GM18858 (cell line): ENCODE measurements at regions not wholly inside any gene's neighbourhood (a gene's known extent, or its start where the extent isn't known, plus 50 kb on each side); places are given as distances from the start of the nearest gene placed in this dataset.
"Not testable (repeated sequence)": the region's sequence is repeated elsewhere in the genome, so short reads cannot be mapped to it uniquely, and the experiment has no call there.

Source experiments
- ATAC-seq: cut with Tn5 transposase; IDR thresholded peaks from one replicate; pipeline ENCODE4 v1.9.1; 2021; ENCODE audit not compliant: unreplicated experiment

- no peak for ATAC-seq
These were observed 155.5 kb upstream of the GRIN3A start for GRCh38 chr9:101893661-101894646.

- no peak for ATAC-seq
These were observed 143.1 kb upstream of the GRIN3A start for GRCh38 chr9:101881508-101881907.

- ATAC-seq: no peak
These were observed 142.4 kb upstream of the GRIN3A start for GRCh38 chr9:101880846-101881245.

- ATAC-seq: no peak
These were observed 140.3 kb upstream of the GRIN3A start for GRCh38 chr9:101878734-101879133.

- ATAC-seq: no peak
These were observed 139.0 kb upstream of the GRIN3A start for GRCh38 chr9:101877439-101877838.

- no peak for ATAC-seq
These were observed 123.0 kb upstream of the GRIN3A start for GRCh38 chr9:101861472-101861871.

- no peak for ATAC-seq
These were observed 122.5 kb upstream of the GRIN3A start for GRCh38 chr9:101860920-101861319.

- ATAC-seq: no peak
These were observed 121.2 kb upstream of the GRIN3A start for GRCh38 chr9:101859620-101860019.

- ATAC-seq: no peak
These were observed 119.6 kb upstream of the GRIN3A start for GRCh38 chr9:101858026-101858425.

- ATAC-seq: no peak
These were observed 110.8 kb upstream of the GRIN3A start for GRCh38 chr9:101849102-101849707.

- no peak for ATAC-seq
These were observed 110.1 kb upstream of the GRIN3A start for GRCh38 chr9:101848485-101848919.

- ATAC-seq: no peak
These were observed 107.7 kb upstream of the GRIN3A start for GRCh38 chr9:101846161-101846560.

GRCh38 chr9:101840694-101841188, 102.3 kb upstream of the GRIN3A start:
- ATAC-seq: no peak

- ATAC-seq: not testable (repeated sequence)
These were observed 100.5 kb upstream of the GRIN3A start for GRCh38 chr9:101838988-101839387.

- no peak for ATAC-seq
These were observed 97.6 kb upstream of the GRIN3A start for GRCh38 chr9:101836021-101836420.

GRCh38 chr9:101832486-101832885, 94.0 kb upstream of the GRIN3A start:
- ATAC-seq: no peak

- ATAC-seq: not testable (repeated sequence)
These were observed 83.0 kb upstream of the GRIN3A start for GRCh38 chr9:101821450-101821849.

GRCh38 chr9:101820983-101821382, 82.5 kb upstream of the GRIN3A start:
- ATAC-seq: not testable (repeated sequence)

- ATAC-seq: no peak
These were observed 75.6 kb upstream of the GRIN3A start for GRCh38 chr9:101814064-101814463.

GRCh38 chr9:101807879-101808278, 69.4 kb upstream of the GRIN3A start:
- not testable (repeated sequence) for ATAC-seq

- no peak for ATAC-seq
These were observed 57.6 kb upstream of the GRIN3A start for GRCh38 chr9:101796044-101796443.

GRCh38 chr9:101795147-101795546, 56.7 kb upstream of the GRIN3A start:
- no peak for ATAC-seq
